ENCODE measurements at regions not wholly inside any gene's neighbourhood (a gene's known extent, or its start where the extent isn't known, plus 50 kb on each side); places are given as distances from the start of the nearest gene placed in this dataset.

- Histone ChIP-seq H3K27me3 (peaks cover 5% of the 10 kb centered on the region), H3K9me3 (no peaks in the 10 kb centered on the region), H3K36me3 (no peaks in the 10 kb centered on the region), H3K4me1 (peaks cover 58% of the 10 kb centered on the region), H3K4me3 (no peak overlapping the region), H3K27ac (peak overlapping the region; percentile 31)
- intact Hi-C loops (cut with DNase I): no loop called here
- no peak for DNase-seq (ENCODE audit: extremely low spot score in 2 of 2)
- no peak for TF ChIP-seq POLR2A (IDR thresholded peaks at IDR 0.05)
- TF ChIP-seq, protein P1, sequence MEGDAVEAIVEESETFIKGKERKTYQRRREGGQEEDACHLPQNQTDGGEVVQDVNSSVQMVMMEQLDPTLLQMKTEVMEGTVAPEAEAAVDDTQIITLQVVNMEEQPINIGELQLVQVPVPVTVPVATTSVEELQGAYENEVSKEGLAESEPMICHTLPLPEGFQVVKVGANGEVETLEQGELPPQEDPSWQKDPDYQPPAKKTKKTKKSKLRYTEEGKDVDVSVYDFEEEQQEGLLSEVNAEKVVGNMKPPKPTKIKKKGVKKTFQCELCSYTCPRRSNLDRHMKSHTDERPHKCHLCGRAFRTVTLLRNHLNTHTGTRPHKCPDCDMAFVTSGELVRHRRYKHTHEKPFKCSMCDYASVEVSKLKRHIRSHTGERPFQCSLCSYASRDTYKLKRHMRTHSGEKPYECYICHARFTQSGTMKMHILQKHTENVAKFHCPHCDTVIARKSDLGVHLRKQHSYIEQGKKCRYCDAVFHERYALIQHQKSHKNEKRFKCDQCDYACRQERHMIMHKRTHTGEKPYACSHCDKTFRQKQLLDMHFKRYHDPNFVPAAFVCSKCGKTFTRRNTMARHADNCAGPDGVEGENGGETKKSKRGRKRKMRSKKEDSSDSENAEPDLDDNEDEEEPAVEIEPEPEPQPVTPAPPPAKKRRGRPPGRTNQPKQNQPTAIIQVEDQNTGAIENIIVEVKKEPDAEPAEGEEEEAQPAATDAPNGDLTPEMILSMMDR (IDR thresholded peaks at IDR 0.05): no peak
Observed at GRCh38 chr13:30123575-30123974, 183.8 kb downstream of the KATNAL1 start.

- DNase-seq (ENCODE audit: extremely low spot score in 2 of 2): no peak
- Histone ChIP-seq H3K27ac (no peak overlapping the region), H3K36me3 (no peaks in the 10 kb centered on the region), H3K4me3 (no peak overlapping the region), H3K27me3 (peaks cover 5% of the 10 kb centered on the region), H3K4me1 (peaks cover 53% of the 10 kb centered on the region), H3K9me3 (no peaks in the 10 kb centered on the region)
- intact Hi-C loops (cut with DNase I): no loop called here
- TF ChIP-seq POLR2A (IDR thresholded peaks at IDR 0.05) (no peak), POLR2AphosphoS5 (IDR thresholded peaks at IDR 0.05; ENCODE audit: insufficient read depth in 1 of 2, low read depth in 1 of 2) (no peak)
- TF ChIP-seq, protein P1 (IDR thresholded peaks at IDR 0.05): no peak
Observed at GRCh38 chr13:30121666-30122065, 185.7 kb downstream of the KATNAL1 start.

GRCh38 chr13:30121244-30121643, 186.1 kb downstream of the KATNAL1 start:
- H3K27me3 ChIP-seq: peaks cover 5% of the 10 kb centered on the region
- intact Hi-C loops (cut with DNase I): no loop called here
- H3K36me3 ChIP-seq: no peaks in the 10 kb centered on the region
- no peak overlapping the region for H3K27ac ChIP-seq
- DNase-seq (ENCODE audit: extremely low spot score in 2 of 2): no peak
- TF ChIP-seq POLR2A (IDR thresholded peaks at IDR 0.05) (no peak), POLR2AphosphoS5 (IDR thresholded peaks at IDR 0.05; ENCODE audit: insufficient read depth in 1 of 2, low read depth in 1 of 2) (no peak)
- TF ChIP-seq, protein P1 (IDR thresholded peaks at IDR 0.05): no peak
- H3K4me3 ChIP-seq: no peak overlapping the region
- H3K9me3 ChIP-seq: no peaks in the 10 kb centered on the region
- H3K4me1 ChIP-seq: peaks cover 49% of the 10 kb centered on the region

GRCh38 chr13:30120133-30120822, 187.1 kb downstream of the KATNAL1 start:
- TF ChIP-seq POLR2AphosphoS5 (IDR thresholded peaks at IDR 0.05; ENCODE audit: insufficient read depth in 1 of 2, low read depth in 1 of 2) (no peak), POLR2A (IDR thresholded peaks at IDR 0.05) (no peak)
- TF ChIP-seq, protein P1 (IDR thresholded peaks at IDR 0.05): no peak
- DNase-seq (ENCODE audit: extremely low spot score in 2 of 2): no peak
- intact Hi-C loops (cut with DNase I): no loop called here
- peaks cover 5% of the 10 kb centered on the region for H3K27me3 ChIP-seq
- H3K4me1 ChIP-seq: peaks cover 46% of the 10 kb centered on the region
- H3K4me3 ChIP-seq: no peak overlapping the region
- H3K36me3 ChIP-seq: no peaks in the 10 kb centered on the region
- peak overlapping the region; percentile 77 for H3K27ac ChIP-seq
- no peaks in the 10 kb centered on the region for H3K9me3 ChIP-seq

DNA sequence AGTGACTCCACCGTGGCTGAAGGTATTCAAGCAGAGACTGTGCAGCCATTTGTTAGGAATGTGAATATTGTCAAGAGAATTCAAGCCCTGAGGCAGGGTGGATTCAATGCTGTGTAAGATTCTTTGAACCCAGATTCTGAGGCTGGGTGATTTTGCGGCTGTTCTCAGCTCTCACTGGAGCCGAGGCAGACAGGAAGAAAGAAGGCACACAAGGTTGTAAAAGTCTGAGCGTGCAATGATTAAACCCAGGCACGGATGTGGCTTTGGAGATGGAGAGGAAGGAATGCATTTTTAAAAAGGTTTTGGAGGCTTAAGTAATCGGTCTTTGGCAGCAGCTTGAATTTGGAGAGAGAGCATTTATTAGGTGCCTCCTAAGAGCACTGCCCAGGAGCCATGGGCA, 187.9 kb downstream of the KATNAL1 start:
- peaks cover 5% of the 10 kb centered on the region for H3K27me3 ChIP-seq
- no peaks in the 10 kb centered on the region for H3K36me3 ChIP-seq
- no peaks in the 10 kb centered on the region for H3K9me3 ChIP-seq
- H3K27ac ChIP-seq: peak overlapping the region; percentile 77
- TF ChIP-seq POLR2A (IDR thresholded peaks at IDR 0.05) (no peak), POLR2AphosphoS5 (IDR thresholded peaks at IDR 0.05; ENCODE audit: insufficient read depth in 1 of 2, low read depth in 1 of 2) (no peak)
- TF ChIP-seq, protein P1 (IDR thresholded peaks at IDR 0.05): no peak
- H3K4me3 ChIP-seq: no peak overlapping the region
- intact Hi-C loops (cut with DNase I): loop anchor here (10.0 kb wide), 1 partner anchor 275 kb away; no protein-coding TSS in a partner anchor
- peaks cover 41% of the 10 kb centered on the region for H3K4me1 ChIP-seq
- no peak for DNase-seq (ENCODE audit: extremely low spot score in 2 of 2)
